ENCODE measurements at regions not wholly inside any gene's neighbourhood (a gene's known extent, or its start where the extent isn't known, plus 50 kb on each side); places are given as distances from the start of the nearest gene placed in this dataset.
"Not testable (repeated sequence)": the region's sequence is repeated elsewhere in the genome, so short reads cannot be mapped to it uniquely, and the experiment has no call there.

DNA sequence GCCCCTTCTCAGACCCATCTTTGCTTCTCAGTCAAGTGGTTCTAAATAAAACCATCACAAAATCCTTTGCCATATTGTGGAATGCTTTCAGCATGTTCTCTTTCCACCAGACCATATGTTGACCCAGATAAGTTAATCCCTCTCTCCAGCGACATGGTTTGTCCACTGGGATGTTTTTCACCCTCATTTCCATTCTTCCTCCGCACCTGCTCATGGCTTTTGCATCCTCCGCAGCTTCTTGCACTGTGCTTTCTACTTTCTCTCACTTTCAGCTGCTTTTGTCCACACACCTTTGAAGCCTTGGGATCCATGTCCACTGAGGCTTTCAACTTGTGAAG lies 52.3 kb upstream of the WAC start:
- no peak overlapping the region for H3K27ac ChIP-seq
- 0 out of 2 replicates have a peak, but pooled peaks cover 8% of the 10 kb centered on the region for H3K9me3 ChIP-seq
- peaks cover 16% of the 10 kb centered on the region for H3K4me1 ChIP-seq
- no peak for TF ChIP-seq Cebpa-rat (IDR thresholded peaks at IDR 0.05)
- H3K27me3 ChIP-seq, result no peaks in the 10 kb centered on the region; the same call in 1 of the 2 replicates
- H3K36me3 ChIP-seq, result no peaks in the 10 kb centered on the region
- H3K9ac ChIP-seq, result no peak overlapping the region
- no peaks in the 10 kb centered on the region for H4K20me1 ChIP-seq
- no peak overlapping the region for H3K4me2 ChIP-seq
- H3K4me3 ChIP-seq, result no peak overlapping the region

DNA sequence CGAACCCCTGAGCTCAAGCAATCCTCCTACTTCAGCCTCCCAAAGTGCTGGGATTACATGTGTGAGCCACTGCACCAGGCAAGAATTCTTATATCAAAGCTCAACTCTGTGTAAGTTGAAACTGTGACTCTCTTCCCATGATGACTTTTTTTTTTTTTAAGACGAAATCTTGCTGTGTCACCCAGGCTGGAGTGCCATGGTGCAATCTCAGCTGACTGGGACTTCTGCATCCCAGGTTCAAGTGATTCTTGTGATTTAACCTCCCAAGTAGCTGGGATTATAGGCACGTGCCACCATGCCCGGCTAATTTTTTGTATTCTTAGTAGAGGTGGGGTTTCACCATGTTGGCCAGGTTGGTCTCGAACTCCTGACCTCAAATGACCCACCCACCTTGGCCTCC lies 51.6 kb upstream of the WAC start:
- not testable (repeated sequence) for H3K27ac ChIP-seq, H3K4me2 ChIP-seq, H3K4me3 ChIP-seq

DNA sequence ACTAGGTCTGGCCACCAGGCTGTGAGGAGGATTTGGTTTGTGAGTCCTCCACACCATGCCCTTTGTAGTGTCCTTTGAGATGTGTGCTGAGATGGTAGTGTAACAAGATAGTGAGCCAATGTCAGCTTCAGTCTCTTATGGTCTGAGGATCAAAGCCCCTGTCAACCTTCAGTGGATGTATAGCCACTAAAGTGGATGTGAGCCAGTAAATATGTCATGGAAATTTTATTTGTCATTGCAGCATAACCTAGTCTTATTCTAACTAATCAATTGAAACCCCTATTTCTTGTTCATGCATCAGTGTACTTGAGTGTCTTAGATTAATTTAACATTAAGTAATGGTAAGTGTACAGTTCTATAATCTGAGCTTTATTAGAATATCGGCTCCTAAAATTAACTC lies 51.0 kb upstream of the WAC start:
- Histone ChIP-seq H3K4me2 (no peak overlapping the region), H4K20me1 (no peaks in the 10 kb centered on the region), H3K9me3 (peaks cover 16% of the 10 kb centered on the region; the same call in 1 of the 2 replicates), H3K27ac (no peak overlapping the region), H3K4me1 (peaks cover 17% of the 10 kb centered on the region), H3K9ac (no peak overlapping the region), H3K4me3 (no peak overlapping the region), H3K27me3 (no peaks in the 10 kb centered on the region; the same call in 1 of the 2 replicates), H3K36me3 (no peaks in the 10 kb centered on the region)
- TF ChIP-seq Cebpa-rat (IDR thresholded peaks at IDR 0.05), result no peak

More for the DNA sequence above, 51.6 kb upstream of the WAC start:
- H4K20me1 ChIP-seq, H3K9ac ChIP-seq, H3K36me3 ChIP-seq, H3K27me3 ChIP-seq: not testable (repeated sequence)
- peaks cover 16% of the 10 kb centered on the region for H3K4me1 ChIP-seq
- peaks cover 12% of the 10 kb centered on the region; the same call in 1 of the 2 replicates for H3K9me3 ChIP-seq
